HG02642 (cell line): ENCODE measurements at regions not wholly inside any gene's neighbourhood (a gene's known extent, or its start where the extent isn't known, plus 50 kb on each side); places are given as distances from the start of the nearest gene placed in this dataset.

Experiments used
- ATAC-seq: cut with Tn5 transposase; IDR thresholded peaks from one replicate; pipeline ENCODE4 v1.9.1; 2021; ENCODE audit warnings: mild to moderate bottlenecking; ENCODE audit not compliant: unreplicated experiment, poor library complexity

DNA sequence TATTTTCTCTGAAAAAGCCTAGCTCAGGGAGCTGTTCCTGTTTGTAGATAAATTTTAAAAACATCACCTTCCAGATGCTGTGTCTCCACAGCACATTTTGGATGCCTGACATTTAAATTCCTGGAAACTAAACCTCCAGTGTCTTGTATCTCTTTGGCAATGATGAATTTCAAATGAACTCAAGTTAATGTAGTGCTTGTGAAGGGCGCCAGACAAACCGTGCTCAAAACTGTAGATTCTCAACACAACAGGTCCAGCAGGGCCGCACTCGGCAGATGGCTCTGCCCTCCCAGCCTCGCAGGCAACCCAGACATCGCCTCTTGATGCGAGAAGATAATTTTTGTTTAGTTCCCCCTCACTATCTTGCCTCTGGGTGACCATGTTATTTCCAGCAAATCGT is 432.9 kb downstream of the VRK1 start:
- no peak for ATAC-seq

DNA sequence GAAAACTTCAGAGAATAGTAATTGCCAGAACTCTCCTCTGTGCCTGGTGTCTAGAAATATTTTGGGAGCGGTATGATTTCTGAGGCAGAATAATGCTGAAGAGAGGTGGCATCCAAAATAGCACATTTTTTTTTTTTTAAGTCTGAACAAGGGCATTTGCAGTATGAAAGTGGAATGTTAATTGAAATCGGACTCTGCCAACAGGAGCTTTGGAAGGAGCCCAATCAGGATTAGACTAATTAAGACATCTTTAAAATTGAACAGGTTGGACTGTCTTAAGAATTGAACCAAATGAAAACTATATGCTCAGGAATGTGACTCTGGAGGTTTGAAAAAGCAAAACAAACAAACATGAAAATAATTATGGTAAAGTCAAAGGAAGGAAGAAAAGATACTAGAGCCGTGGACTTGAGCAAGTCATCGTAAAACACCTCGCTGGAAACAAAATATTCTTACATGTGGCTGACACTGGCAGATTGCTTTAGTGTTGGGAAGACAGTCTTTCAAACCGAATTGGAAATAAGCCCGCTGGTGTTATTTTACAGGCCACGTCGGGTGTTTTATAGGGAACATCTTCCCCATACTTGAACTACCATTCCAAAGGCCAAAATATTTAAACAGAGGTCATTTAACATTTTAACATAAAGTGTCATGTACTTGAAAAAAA is 436.3 kb downstream of the VRK1 start:
- ATAC-seq, result no peak

DNA sequence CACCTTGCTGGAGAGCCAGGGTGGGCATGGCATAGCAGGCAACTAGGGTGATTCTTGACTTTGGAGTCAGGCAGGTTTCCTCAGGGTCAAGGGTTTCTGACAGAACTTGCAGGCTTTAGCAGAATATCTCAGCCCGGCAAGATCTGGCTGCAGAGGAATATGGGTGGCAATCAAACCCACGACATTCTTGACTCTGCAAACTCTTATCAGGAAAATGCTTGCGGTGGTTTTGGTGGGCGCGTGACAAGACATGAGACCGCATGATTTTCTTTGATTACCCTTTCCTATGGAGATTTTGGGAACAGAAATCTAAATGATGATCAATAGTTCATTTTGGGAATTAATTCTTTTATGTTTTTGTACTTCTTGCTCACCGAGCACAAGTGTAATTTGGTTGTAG is 449.5 kb downstream of the VRK1 start:
- ATAC-seq, result no peak

DNA sequence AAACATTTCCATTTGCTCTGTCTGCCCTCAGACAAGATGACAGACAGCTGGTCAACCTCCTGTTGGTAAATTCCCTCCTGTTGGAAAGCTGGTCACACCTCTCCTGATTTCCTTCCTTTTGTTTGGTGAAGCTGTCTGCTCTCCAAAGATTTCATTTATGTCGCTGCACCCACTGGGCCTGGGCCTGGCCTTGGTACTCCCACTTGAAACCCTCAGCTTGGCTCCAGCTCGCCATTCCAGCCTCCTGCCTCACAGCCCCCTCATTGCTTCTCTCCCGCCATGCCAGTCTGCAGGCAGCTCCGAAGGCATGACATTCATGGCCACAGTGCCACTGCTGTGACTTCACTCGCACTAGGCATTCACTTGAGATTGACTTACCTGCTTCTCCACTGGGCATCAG is 451.8 kb downstream of the VRK1 start:
- ATAC-seq, result no peak

DNA sequence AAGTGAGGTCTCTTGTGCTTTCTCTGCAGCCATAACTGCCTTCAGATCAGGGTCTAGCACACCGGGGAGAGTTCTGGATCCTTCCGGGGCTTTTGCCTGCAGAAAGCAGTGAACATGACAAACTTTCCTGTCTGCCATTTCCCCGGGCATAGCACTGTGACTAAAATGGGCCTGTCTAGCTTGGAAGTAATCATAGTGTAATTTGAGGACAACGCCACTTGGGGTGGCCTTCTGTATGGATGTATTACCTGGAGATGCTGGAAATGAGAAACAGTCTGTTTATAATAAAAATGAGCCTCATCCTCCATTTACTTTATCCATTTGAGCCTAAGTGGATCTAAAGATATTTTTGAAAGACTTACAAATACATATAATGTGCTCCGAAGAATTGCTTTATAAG is 453.7 kb downstream of the VRK1 start:
- no peak for ATAC-seq

DNA sequence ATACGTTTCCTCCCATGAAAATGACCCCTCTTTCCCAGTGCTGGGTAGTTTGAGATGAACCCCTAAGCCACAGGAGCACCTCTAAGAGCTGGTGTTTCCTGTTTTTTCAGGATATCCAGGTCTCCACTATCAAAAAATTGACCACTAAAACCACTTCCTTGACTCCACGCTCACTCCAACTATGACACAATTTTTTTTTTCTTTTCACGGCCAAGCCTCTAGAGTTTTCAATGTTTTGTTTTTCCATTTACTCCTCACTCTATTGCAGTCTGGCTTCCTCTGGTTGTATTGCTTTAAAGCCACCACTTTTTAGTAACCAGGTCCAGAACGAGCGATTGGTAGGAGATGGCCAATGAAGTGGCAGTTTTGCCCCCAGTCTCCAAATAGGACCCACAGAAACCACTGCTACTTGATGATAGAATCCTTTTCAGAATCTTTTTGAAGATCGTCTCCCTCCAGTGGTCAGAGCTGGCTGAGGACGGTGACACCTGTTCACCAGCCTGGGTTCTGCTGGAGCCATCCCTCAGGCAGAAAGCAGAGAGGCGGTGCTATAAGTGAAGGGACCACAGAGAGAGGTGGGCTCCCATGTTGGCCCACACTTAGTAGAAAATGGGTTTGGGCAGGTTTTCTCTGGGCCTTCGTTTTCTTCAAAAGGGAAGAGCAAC is 454.4 kb downstream of the VRK1 start:
- ATAC-seq, result no peak

DNA sequence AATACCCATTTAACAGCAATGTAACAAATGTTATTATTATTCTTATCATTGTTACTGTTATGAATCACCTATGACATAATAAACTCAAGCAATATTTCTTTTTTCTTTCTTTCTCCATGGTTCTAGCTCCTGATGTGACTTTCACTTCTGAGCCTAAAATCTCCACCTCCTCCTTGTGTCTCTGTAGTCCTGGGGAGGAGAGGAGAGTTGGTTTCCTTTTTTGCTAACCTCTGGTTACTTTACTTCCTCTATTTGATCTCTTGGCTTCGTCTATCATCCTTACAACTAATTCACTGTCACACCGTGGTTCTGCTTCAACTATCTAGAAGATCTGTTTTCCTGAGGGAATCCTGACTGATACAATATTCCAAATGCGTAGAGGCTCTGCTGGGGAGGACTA is 456.6 kb downstream of the VRK1 start:
- no peak for ATAC-seq

DNA sequence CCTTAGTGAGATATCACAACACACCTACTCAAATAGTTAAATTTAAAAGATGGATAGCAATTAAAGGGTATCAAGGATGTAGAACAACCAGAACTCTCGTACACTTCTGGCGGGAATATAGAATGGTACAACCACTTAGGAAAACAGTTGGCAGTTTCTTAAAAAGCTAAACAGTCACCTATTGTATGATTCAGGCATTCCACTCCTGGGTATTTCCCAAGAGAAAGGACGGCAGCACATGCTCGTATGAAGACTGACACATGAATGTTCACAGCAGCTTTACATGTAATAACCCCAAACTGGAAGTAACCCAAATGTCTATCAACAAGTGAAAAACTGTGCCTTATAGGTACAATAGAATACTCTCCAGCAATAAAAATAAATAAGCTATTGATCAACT is 465.2 kb downstream of the VRK1 start:
- no peak for ATAC-seq

DNA sequence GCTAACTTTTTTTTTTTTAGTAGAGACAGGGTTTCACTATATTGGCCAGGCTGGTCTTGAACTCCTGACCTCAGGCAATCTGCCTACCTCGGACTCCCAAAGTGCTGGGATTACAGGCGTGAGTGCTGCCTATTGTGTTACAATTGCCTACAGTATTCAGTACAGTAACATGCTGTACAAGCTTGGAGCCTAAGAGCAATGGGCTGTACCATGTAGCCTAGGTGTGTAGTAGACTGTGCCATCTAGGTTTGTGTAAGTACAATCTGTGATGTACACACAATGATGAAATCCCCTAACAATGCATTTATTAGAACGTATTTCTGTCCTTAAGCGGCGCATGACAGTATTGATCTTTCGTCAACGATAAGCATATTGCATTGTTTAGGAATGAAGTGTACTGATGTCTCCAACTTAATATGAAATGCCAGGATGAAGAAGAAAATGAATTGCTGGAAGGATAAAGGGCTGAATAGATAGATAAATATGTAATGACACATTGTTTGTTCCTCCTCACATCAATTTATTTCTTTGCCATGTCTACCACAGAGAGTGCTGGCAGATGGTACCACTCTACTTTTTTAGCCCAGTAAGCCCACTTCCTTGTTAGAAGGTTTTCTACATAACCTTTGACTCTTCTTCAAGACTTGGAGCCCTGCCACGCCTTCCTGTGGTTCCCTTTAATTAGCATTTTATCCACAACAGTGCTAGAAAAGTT is 467.5 kb downstream of the VRK1 start:
- ATAC-seq, result no peak

DNA sequence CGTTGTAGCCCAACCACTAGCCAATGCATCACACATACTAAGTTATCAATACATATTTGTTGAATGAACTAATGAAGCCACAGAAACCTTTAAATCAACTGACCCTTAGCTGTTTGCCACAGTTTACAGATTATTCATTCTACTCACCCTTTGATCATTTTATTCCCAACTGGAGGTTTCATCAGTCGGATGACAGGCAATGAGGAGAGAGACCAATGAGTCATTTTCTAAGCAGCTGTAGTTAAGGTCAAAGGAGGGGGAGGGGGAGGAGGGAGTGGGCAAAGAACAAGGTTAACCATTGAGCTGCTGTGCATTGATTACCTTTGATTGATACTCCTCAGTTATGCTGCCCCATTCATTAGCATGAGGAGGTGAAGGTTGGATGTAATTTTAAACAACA is 469.5 kb downstream of the VRK1 start:
- ATAC-seq, result no peak

DNA sequence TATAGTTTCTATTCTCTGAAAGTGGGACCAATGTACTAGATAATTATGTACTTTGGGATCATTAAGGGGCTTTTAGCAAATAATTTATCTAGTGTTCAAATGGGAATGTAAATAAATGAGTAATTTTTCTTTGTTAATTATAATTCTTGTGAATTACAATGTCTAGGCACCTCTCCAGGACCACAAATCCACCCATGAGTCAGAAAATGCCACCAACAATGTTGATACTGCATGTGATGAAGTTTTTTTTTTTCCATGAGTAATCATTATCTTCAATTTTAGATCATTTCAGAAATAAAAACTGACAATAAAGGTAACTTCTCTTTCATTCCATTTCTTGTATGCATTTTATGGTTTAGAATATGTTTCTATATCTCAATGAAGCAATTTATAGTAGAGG is 470.3 kb downstream of the VRK1 start:
- ATAC-seq, result no peak

DNA sequence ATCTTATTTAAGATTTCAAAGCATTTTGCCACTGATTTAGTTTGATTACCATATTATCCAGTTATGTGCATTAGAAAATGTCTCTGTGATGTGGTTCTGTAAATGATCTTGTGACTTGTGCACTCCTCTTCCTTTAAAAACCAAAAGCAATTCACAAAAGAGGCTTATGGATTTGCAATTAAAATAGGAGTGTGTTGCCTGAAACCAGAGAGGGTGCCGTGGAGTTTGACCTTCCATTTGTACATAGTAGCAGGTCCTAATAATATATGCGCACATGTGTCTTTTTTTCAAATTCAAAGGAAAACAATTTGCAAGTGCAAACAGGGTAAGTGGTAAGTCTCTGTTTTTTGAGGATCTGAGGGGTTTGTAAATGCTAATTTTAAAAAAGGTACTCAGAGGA is 470.9 kb downstream of the VRK1 start:
- no peak for ATAC-seq

DNA sequence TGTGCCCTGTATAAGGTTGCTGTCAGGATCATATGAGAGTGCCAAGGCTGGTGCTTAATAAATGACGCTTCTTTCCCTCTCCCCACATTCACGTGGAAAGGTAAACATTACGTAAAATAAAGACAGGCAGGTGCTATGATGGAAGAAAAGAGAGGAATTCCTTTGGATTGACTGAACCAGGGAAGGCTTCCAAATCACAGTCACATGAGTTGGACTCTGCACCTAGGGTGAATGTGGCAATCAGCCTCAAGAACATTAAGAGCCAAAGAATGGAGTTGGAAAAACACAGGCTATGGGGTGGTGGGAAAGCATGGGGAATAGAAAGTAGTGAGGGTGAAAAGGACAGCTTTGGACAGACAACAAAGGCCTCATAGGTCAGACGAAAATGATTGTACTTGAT is 473.1 kb downstream of the VRK1 start:
- ATAC-seq, result no peak

DNA sequence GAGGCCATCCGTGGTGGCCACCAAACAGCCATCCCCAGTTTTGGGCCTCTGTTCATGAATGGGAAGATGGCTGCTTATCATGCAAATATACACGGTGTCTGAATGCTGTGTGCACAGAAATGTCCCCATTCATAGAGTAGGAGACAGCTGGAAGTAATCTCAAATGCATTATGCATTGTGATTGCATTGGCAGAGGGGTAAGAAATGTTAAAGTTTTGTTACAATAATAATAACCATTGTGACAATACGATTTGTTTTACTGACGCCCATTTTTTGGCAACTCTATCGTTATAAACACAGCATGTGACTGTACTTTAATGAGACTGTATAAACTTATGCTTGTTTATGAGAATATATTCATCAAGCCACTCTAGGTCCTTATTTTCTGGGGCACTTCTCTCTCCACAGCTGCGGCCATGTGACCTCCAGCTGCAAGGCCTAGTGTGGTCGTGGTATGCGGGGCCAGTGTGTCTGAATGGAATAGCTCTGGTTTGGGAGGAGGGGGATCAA is 474.3 kb downstream of the VRK1 start:
- no peak for ATAC-seq

DNA sequence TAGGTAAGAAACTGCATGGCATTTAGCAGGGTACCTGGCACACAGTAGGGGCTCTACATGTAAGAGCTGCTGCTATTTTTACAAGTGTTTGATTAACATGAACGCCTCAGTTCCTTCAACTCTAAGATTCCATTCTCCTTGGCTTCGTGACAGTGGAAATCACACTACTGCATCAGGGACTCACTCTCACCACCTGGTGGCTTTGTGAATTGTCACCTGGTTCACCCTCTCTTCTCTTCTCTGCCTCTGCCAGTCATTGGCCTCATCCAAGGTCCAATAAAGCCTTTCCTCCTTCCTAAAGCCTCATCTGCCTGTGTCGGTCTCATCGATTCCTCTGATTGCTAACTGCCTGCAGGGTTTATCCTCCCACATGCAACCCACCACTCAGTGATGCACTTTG is 476.4 kb downstream of the VRK1 start:
- no peak for ATAC-seq

DNA sequence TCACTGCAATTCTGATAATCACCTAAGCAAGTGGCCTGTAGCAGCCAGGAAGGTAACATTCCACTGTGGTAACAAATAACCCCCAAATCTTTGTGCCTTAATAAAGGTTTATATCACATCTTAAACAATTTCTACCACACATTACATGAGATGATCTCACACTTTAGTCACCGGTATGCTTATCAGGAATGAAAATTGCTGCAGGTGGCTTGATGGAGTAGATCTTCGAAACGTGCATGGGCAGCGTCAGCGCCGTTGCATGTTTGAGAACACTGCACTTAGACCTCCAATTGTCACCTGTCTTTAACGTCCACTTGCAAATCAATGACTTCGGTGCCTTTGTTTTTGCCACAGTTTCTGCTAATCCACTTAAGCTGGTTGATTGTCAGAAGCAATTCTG is 477.4 kb downstream of the VRK1 start:
- ATAC-seq, result no peak

DNA sequence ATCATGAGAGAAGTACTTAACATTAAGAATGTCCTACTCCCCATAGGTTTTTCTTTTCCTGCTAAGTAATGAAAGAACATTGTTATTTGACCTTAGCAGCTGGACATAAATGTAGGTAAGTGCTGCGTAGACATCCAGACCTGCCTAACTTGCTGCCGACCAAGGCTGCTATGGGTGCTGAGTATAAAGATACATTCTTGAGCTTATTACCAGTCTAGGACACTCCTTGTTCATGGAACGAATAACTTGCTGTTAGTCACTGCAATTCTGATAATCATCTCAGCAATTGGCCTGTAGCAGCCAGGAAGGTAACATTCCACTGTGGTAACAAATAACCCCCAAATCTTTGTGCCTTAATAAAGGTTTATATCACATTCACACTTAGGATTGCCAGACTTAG is 478.1 kb downstream of the VRK1 start:
- no peak for ATAC-seq

DNA sequence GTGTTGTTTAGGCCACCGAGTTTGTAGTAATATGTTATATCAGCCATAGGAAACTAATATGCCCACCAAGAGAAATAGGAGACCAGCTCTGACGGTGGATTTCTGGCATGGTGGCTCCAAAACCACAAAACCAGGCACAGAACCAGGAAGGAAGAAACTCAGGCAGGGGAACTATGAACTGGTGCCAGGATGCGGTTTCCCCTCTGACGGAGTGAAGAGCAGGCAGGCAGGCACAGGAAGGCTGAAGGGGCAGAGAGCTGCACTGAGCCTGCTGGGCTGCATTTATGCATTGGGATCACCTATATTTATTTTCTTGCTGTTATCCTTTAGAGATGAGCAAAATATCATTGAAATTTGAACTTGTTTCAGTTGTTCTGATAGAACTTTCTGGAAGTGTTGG is 479.4 kb downstream of the VRK1 start:
- ATAC-seq, result no peak

DNA sequence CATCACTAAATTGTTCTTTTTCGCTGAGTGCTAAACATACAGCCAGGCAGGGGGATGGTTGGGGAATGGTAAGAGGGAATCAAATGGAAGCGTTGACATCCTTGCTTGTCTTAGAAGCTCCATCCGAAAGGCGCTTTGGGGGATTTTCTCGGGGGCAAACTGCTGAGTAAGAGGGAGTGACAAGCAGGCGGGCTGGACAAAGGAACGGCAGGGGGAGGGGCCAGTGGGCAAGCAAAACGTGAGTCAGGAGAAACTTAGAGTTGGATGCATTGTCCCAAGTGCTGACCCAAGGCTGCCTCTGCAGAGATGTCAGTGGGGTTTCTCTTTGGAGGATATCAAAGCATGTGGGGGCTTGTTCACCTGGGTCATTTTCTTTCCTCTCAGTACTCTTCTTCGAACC is 480.5 kb downstream of the VRK1 start:
- no peak for ATAC-seq

DNA sequence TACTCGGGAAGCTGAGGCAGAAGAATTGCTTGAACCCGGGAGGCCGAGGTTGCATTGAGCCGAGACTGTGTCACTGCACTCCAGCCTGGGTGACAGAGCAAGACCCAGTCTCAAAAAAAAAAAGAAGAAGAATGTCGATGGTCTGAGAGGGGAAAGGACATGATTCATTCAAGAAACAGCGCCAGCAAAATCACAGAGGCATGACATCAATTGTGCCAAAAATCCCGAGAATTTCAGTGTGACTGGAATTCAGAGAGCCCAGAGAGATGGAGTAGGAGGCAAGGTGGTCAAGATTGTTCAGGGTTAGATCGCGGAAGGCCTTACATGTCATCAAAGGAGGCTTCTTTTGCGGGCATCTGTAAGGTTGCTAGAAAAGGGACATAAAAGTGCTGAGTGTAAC is 483.3 kb downstream of the VRK1 start:
- ATAC-seq, result no peak

DNA sequence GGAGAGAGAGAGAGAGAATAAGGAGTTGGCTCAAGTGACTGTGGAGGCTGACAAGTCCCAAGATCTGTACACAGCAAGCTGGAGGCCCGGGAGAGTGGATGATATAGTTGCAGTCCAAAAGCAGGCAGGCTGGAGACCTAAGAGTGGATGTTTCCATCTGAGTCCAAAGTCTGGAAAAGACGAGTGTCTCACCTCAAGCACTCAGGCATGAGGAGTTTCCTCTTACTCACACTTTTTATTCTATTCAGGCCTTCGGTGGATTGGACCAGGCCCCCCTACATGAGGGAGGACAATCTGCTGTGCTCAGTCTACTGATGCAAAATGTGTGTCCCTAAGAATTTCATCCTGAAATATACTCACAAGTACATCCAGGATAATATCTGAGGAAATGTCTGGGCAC is 484.6 kb downstream of the VRK1 start:
- ATAC-seq, result no peak
